ENCODE measurements at regions not wholly inside any gene's neighbourhood (a gene's known extent, or its start where the extent isn't known, plus 50 kb on each side); places are given as distances from the start of the nearest gene placed in this dataset.
"Not testable (repeated sequence)": the region's sequence is repeated elsewhere in the genome, so short reads cannot be mapped to it uniquely, and the experiment has no call there.

DNA sequence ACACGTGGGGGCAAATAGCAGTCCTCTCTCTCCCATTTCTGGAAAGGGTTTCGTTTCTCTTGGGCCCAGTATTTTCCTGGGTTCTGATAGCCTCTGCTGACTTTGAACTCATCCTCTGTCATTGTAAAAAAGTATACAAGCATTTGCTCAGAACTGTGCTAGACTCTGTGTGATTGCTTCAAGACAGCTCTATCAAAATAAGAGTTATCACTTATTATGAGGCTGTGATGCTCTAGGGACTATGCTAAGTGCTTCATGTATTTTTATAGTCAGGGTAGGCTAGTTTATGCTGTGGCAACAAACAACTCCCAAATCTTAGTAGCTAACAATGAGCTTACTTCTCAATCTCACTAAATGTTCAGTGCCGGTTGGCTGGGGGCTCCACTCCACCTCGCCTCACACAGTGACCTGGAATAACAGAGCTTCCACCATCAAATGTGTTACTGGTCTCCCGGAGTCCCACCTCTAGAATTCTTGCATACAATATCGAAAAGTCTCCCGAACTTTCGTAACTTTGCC is 110.8 kb upstream of the CDC42EP3 start:
- DNase-seq (ENCODE audit: low read depth), result no peak

GRCh38 chr2:37782721-37783371 is 111.4 kb upstream of the CDC42EP3 start:
- DNase-seq (ENCODE audit: low read depth), result no peak

DNA sequence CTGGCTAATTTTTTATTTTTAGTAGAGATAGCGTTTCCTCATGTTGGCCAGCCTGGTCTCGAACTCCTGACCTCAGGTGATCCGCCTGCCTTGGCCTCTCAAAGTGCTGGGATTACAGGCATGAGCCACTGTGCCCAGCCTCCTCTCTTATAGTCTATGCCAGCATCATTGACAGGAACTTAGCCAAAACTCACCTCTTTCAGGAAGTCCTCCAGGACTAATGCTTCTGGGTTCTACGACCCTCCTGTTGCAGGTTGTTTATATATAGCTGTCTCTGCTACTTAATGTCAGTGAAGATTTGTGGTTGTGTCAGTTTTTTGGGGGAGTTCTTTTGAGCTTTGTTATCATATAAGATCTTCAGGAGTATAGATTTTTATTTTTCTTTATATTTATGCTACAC is 112.1 kb upstream of the CDC42EP3 start:
- no peak for DNase-seq (ENCODE audit: low read depth)

DNA sequence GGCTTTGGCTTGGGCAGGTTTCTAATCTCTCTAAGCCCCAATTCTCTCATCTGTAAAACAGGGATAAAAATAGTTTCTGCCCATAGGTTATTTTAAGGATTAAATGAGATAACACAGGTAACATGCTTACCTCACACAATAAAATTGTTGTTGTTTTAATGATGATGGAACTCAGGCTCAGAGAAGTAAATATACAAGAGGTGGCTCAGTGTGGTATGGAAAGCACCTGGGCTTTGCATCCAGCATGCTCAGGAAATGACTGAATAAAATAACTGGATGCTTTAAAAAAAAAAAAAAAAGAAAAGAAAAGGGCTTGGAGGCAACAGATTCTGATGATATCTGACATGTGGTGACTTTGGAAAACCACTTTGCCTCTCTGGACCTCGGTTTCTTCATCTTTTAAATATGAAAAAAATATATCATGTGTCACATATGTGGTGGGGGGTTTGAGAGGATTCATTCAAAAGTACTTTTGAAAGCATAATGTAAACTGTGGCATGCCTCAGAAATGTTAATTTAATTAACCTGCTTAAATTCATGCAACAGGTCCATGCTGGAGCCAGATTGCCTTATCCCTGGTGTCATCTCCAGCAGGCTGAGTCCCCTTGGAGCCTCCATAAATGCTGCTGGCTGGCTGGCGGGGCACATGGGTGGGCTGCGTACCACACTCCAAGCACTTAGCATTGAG is 112.8 kb upstream of the CDC42EP3 start:
- no peak for DNase-seq (ENCODE audit: low read depth)

DNA sequence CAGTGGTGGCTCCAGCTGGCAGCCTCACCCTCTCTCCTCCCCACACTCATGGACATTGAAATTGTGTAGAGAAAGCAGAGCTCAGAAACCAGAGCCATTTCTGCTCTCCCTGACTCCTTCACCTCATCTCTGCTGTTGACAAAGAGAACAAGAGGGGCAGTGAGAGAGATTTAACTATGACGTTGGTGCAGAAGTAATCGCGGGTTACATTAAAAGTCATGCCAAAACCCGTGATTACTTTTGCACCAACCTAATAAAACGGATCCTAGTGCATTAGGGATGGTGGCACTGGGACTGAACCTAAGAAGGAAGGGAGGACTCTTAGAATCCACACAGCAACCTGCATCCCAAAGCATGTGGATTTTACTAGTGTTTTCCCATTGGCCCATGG is 113.3 kb upstream of the CDC42EP3 start:
- no peak for DNase-seq (ENCODE audit: low read depth)

DNA sequence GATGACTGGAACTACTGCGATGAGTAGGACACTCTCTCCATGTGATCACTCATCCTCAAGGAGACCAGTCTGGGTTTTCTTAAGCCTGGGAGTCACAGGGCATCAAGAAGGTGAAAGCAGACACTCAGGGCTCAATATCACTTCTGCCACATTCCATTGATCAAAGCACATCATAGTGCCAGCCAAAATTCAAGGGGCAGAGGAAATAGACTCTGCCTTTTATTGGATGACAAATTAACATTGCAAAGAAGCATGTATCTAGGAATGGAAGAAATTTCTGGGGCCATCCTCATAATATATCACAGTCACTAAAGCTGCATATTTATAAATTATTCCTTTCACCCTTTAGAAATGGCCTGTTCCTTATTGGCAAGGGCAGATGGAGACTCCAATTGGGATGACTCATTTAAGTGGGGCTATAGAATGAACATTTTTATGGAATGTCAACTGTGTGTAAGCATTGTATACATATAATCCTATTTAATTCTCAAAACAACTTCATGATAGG is 114.8 kb upstream of the CDC42EP3 start:
- no peak for DNase-seq (ENCODE audit: low read depth)

DNA sequence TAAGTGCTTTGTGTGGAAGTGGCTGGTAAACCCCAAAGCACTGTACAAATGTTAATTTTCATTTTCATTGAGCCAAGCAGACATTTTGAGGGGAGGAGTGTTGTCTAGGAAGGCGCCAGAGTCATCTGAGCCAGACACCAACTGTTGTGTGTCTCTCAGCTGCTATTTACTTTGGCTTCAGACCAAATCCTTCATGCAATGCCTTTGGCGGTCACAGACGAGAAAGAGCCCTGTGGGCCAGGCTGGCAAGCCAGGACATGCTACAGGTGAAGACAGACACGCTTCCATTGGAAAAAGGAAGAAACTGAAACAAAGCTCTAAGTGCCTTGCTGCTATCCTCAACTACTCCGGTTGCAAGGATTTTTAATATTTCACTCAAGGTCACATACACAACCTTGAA is 115.4 kb upstream of the CDC42EP3 start:
- no peak for DNase-seq (ENCODE audit: low read depth)

DNA sequence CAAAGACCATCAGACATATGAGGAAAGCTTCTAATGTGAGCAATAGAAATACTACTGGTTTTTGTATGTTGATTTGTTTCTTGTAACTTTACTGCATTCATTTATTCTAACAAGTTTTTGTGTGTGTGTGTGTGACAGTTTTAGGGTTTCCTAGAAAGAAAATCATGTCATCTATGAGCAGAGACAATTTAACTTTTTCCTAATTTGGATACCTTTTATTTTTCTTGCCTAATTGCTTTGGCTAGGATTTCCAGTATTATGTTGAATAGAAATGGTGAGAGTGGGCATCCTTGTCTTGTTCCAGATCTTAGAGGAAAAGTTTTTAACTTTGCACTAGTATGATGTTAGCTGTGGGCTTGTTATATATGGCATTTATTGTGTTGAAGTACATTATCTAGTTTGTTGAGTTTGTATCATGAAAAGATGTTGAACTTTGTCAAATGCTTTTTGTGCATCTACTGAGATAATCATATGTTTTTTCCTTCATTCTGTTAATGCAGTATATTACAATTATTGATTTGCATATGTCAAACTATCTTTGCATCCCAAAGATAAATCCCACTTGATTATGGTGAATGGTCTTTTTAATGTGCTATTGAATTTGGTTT is 117.3 kb upstream of the CDC42EP3 start:
- no peak for DNase-seq (ENCODE audit: low read depth)

- no peak for DNase-seq (ENCODE audit: low read depth)
Observed at GRCh38 chr2:37790019-37790418, 118.6 kb upstream of the CDC42EP3 start.

DNA sequence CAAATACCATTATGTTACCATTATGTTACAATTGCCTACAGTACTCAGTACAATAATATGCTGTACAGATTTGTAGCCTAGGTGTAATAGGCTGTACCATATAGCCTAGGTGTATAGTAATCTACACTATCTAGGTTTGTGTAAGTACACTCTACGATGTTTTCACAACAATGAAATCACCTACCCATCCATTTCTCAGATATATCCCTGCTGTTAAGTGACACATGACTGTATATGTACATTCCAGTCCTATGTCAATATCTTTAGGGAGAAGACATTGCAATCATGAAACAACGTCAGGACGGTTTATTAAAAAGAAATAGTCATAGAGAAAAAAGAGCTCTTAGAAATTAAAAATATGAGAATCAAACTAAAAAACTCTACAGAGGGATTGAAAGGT is 119.0 kb upstream of the CDC42EP3 start:
- DNase-seq (ENCODE audit: low read depth), result no peak

- no peak for DNase-seq (ENCODE audit: low read depth)
Observed at GRCh38 chr2:37792366-37792765, 120.9 kb upstream of the CDC42EP3 start.

DNA sequence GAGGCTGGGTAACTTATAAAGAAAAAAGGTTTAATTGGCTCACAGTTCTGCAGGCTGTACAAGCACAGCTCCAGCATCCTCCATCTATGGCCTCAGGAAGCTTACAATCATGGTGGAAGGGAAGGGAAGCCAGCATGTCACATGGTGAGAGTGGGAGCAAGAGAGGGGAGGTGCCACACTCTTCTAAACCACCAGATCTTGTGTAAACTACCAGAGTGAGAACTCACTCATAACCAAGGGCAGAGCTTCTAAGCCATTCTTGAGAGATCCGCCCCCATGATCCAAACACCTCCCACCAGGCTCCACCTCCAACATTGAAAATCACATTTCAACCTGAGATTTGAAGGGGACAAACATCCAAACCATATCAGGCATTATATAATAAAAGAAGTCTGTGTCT is 121.6 kb upstream of the CDC42EP3 start:
- no peak for DNase-seq (ENCODE audit: low read depth)

GRCh38 chr2:37794717-37795116 is 123.3 kb upstream of the CDC42EP3 start:
- DNase-seq (ENCODE audit: low read depth), result no peak

GRCh38 chr2:37795456-37795855 is 124.0 kb upstream of the CDC42EP3 start:
- DNase-seq (ENCODE audit: low read depth), result no peak

DNA sequence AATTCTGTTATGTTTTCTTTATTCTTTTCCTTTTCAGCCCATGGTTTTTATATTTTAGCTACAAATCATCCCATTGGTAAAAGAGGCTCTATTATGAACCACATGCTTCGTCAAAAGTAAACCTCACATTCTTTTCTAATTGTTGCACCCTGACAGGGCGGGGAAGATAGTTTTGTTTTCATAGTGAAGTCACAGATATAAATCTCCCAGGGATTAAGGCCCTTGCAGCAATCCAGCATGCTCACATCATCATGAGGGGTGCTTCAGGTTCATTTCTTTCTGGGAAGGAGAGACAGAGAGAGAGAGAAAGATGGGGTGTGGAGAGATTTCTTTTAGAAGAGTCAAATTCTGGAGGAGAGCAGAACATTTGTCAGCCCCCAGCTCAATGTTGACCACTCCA is 124.5 kb upstream of the CDC42EP3 start:
- no peak for DNase-seq (ENCODE audit: low read depth)

GRCh38 chr2:37796481-37796880 is 125.0 kb upstream of the CDC42EP3 start:
- DNase-seq (ENCODE audit: low read depth), result no peak

DNA sequence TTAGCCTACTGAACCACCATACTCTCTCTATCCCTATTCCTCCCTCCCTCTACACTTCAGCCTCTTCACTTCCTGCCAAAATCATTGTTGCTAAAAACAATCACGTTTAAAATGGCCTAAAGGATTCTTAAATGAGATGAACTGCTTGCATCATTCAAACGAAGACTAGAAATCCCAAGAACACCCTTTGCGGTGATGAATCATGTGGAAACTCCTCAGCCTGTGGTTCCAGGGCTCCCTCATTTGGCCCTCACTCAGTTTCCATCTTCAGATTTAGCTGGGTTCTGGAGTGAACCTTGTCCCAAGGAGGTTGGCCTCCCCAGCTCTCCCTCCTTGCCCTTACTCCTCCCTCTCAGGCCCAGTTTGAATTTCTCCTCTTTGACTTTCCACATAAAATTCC is 125.6 kb upstream of the CDC42EP3 start:
- no peak for DNase-seq (ENCODE audit: low read depth)

DNA sequence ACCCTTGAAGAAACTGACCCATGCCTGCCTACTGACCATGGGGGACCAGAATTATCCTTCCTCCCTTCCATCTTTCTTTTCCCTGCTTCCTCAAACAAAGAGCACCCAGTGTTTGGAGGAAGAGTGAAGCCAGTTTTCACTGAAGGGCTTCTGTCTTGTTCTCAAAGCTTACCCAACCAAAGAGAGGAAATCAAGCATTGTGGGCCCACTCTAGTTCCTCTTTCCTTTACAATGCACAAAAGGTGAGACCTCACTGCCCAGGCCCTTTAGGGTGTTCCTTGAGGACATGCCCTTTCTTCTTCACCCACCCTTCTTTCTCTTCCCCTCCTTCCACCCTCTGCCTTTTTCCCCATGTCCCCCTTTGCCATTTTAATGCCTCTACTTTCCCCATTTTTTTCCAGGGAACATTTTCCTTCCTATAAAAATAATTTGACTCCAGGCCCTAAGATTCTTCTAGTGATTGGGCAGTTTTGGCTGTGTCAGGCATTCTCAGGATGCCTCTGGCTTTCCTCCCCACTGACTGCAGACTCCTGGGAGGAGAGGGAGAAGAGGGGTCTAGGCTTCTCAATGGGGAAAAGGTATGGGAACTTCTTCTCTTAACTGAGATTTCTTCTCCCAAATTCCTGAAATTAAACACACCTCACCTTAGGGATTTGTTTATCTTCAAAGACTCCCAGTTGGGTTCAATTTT is 126.6 kb upstream of the RMDN2 start:
- DNase-seq (ENCODE audit: low read depth), result no peak

DNA sequence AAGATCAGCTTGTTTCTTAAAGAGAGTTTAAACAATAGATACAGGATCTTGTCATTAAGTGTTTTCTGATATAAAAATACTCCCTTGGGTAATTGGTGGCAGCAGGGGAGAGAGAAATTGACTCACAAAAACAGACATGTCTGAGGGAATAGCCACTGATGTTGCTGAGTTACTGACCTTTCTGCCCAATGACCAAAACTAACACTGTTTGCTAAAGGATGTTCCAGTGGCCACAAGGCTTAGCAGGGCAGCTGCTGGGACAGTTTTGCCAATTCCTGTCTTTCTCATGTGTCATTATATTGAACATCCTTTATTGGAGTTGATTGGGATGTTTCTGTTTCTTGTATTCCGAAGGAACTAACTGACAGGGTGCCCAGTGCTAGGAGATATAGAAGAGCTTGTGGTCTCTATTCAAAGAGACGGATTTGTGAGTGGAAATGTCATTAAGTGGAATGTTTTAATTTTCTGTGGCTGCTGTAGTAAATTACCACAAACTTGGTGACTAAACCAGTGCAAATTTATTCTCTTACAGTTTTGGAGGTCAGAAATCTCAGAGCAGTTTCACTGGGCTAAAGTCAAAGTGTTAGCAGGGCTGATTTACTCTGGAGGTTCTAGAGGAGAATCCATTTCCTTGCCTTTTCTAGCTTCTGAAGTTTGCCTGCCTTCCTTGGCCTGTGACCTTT is 124.8 kb upstream of the RMDN2 start:
- DNase-seq (ENCODE audit: low read depth), result no peak

GRCh38 chr2:37802211-37802752 is 122.8 kb upstream of the RMDN2 start:
- DNase-seq (ENCODE audit: low read depth), result no peak

DNA sequence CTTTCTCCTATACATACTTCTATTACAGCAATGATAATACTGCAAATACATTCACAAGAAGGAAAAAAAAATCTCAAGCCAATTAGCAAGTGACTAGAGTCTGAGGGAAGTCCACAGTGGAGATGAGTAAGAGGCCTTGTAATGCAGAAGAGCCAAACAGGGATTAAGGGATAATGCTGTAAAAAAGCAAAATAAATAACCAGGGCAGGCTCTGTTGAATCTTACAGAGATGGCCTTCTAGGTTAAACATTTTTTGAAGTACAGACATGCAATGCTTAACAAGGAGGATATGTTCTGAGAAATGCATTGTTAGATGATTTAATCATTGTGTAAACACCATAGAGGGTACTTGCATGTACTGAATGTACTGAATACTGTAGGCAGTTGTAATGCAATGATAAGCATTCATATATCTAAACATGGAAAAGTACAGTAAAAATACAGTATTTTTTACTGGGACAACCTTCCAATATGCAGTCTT is 122.1 kb upstream of the RMDN2 start:
- no peak for DNase-seq (ENCODE audit: low read depth)

DNA sequence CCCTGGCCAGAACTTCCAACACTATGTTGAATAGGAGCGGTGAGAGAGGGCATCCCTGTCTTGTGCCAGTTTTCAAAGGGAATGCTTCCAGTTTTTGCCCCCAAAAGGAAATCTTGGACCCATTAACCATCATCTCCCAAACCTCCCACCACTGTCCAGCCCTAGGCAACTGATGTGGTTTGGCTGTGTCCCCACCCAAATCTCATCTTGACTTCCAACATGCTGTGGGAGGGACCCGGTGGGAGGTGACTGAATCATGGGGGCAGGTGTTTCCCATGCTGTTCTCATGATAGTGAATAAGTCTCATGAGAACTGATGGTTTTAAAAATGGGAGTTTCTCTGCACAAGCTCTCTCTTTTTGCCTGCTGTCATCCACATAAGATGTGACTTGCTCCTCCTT is 119.1 kb upstream of the RMDN2 start:
- DNase-seq (ENCODE audit: low read depth), result not testable (repeated sequence)

All from activated T-helper 9 cell treated with anti-CD3 and anti-CD28 coated beads, Interleukin-2, amount 50 U/mL, for 16 hours (primary cell).